HG02970 (cell line): ENCODE measurements at regions not wholly inside any gene's neighbourhood (a gene's known extent, or its start where the extent isn't known, plus 50 kb on each side); places are given as distances from the start of the nearest gene placed in this dataset.
"Not testable (repeated sequence)": the region's sequence is repeated elsewhere in the genome, so short reads cannot be mapped to it uniquely, and the experiment has no call there.

Source experiments
- ATAC-seq: cut with Tn5 transposase; IDR thresholded peaks from one replicate; pipeline ENCODE4 v1.9.1; 2021; ENCODE audit warnings: mild to moderate bottlenecking, moderate library complexity, moderate number of reproducible peaks; ENCODE audit not compliant: unreplicated experiment, low FRiP score

DNA sequence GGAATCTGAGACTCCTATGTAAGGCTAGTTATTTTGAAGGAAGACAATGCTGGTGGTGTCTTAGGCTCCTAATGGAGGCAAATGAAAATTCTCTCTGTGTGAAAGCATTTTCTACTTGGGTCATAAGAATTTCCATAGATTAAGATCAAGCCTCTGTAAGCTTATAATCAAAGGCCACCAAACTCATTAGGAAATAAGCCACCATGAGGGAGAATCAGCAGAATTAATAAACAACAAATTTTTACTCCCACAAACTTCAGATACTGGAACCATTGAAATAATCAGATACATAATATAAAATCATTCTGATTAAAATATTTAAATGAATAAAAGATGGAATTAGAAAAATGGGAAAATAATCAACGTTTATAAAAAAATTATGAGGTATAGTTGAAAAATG is 178.7 kb downstream of the NPIPA8 start:
- not testable (repeated sequence) for ATAC-seq

DNA sequence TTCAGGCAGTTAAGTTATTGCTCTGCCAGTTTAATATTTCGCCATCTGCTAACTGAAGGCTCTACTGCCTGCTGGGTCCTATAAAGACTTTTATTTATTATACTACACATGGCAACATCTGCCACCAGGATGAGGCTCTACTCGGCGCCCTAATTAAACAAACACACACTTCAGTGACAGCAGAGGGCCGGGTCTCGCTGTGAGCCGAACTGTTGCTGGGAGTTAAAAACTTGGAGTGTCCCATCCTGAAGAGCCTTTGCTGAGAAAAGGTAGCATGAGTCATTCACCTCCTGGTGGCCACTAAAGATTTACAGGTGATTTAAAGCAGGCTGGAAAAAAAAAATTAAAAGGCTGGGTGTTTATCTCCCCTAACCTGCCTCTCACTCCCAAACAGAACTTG is 183.7 kb downstream of the NPIPA8 start:
- not testable (repeated sequence) for ATAC-seq

DNA sequence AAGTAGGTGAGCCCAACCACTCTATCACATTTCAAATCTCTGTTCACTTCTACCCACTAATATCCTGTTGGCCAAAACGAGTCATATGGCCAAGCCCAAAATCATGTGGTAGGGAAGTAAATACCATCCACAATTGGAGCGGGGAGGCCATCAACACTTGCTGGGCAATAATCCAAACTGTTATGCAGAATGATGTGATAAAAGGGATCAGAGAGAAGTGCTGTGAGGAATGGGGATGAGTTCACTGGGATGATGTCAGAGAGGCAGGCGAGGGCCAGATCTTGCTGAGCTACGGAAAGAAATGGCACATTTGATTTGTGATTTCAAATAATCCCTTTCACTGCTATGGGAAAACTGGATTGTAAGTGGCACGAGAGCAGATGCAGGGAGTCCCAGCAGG is 188.4 kb downstream of the NPIPA8 start:
- ATAC-seq = not testable (repeated sequence)

DNA sequence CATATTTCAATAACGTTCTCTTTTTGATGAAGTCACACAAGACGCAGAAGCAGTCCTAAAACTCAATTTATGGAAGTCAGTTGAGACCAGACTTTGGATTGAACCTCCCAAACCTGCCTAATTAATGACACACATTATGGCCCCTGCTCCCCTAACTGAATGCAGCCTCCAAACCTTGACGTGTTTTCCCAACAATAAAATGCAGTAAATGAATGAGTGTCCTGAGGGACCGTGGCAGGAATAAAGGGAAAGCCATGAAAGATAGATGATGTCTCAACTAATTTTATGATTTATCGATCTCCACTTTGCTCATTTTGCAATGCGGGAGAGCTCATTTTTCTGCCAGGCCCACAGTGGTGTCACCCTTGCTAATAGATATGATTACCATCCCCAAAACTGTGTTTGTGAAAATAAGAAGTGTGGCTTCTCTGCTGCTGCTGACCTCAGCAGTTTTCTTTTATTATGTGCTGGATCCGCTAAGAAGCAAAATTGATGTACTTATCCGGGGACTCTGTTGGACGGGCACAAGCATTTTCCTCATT is 189.9 kb downstream of the NPIPA8 start:
- not testable (repeated sequence) for ATAC-seq

DNA sequence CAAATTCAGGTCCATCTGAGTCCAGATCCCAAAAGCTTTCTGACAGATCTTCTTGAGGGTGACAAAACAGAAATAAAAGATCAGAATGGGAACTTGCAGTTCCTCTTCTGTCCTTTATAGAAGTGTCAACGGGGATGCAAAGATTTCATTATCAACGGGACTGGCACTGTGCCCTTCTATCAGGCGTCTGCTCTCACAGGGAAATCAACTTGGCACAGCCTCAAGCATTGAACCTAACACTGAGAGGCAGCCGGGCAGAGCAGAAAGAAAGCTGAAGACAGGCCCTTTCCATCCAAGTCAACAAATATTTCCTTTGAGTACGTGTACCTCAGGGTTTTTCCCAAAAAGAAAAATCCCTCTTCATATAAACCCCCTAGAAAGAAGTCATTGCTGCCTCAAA is 194.5 kb downstream of the NPIPA8 start:
- ATAC-seq = not testable (repeated sequence)

DNA sequence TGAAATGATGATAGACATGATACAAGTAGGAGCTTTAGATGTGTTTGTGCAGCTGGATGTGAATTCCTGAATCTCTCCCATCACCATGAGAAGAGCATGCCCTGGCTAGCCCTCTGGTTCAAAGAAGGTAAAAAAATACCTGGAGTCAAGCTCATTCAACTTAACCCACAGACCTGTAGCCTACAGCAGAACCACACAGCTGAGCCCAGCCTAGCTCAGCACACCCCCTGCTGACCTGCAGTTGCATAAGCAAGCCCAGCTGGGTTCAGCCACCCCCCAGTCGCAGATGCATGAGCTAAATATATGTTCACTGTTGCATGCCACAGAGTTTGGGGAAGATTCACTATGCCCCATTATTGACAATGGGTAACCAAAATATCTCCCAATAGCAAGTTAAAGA is 200.2 kb downstream of the NPIPA8 start:
- ATAC-seq = not testable (repeated sequence)

DNA sequence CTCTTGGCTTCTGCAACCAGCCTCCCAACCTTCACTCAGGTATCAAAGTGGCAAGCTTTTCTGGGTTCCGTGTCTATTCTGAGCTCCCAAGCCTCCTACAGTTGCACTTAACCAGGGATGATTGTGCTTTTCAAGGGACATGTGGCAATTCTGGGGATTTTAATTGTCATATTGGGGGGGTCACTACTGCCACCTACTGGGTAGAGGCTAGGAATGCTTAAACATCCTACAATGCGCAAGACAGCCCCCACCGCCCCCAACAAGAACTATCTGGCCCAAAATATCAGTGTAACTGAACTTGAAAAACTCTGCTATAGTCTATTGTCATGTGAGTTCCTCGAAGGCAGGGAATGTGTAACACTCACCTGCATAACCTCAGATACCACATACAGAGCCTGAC is 201.5 kb downstream of the NPIPA8 start:
- not testable (repeated sequence) for ATAC-seq

DNA sequence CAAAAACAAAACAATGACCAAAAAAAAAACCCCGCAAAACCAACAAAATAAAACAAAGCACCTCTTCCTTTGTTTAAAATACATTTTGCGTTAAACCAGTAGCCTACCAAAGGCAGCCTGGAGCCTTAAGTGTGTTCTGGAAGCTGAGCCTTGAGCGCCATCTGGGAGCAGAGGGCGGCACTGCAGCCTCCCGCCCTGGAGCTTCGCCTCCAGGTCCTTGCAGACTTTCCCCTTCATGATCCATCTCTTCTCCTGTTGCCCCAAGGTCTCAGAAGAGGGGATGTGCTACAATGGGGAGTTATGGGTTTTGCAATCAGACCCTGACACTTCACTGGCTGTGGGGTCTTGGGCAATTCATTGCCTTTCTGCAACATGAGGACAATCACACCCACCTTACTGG is 204.9 kb downstream of the NPIPA8 start:
- not testable (repeated sequence) for ATAC-seq

DNA sequence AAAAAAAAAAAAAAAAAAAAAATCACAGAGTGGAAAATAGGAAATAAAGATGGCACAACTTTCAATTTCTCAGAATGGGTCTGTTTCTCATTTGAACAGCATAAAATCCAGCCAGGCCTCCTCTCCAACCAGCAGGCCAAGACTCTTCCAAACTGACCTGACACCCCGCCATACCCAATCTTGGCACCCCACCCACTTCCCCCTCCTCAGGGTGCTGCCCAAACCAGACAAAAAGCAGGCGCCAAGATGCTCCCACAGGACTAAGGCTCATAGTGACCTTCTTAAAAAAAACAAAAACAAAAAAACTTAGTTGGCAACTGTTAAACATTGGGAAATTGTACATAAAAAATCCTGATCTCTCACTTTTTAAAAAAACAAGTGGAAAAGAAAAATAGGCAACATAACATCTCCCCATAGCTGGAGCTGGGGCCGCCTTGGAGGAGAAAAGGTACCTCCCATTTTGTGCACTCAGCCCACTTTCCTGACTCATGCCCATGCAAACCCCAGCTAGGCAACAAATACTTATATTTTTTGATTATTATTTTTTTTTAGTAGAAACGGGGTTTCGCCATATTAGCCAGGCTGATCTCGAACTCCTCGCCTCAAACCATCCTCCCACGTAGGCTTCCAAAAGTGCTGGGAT is 205.9 kb downstream of the NPIPA8 start:
- not testable (repeated sequence) for ATAC-seq

DNA sequence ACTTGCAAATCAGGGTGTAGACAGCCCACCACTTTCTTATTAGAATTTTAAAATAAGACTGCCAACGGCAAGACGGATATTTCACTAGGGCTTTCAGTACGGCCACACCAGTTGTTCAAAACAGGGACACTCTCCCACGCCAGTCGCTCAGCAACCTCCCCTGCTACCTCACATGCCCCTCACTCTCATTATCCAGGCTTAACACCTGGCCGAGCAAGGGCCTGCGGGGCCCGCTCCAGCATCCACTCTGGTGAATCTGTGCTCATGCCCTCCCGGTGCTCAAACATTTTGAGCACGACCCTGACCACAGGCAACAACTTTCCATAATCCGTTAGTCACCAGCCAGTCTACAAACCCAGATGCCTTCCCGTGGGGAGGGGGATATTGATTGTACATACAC is 209.5 kb downstream of the NPIPA8 start:
- ATAC-seq = not testable (repeated sequence)

DNA sequence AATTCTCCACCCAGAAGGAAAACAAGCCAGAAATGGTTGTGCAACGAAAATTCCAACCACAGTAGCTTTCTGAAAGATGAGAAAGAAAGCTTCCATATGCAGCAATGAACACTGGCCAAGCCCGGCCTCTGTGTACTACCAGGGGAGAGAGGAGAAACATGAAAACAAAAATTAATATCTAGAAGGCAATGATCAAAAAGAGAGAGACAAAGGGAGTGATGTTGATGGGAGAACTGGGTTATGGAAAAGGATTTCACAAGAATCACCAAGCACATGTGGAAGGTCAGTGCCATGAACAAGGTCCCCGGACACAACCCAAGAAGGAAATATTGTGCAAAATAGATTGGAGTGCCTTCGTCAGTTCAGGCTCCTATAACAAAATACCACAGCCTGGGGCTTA is 217.4 kb downstream of the NPIPA8 start:
- ATAC-seq = not testable (repeated sequence)

DNA sequence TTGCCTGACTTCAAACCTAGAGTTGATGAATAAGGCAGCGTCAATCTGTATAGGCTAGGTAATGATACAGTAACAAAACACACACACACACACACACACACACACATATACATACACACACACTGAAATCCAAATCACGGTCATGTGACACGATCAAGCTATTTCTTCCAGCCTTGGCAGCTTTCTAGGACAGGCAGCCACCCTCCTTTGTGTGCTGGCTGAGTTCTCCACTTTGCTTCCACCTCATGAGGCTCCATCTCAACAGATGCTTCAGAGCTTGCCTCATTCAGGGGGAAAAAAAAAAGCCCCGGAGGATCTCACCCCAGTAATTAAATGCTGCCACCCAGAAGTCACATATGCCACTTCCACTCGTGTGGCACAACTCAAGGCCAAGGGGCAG is 217.9 kb downstream of the NPIPA8 start:
- not testable (repeated sequence) for ATAC-seq

DNA sequence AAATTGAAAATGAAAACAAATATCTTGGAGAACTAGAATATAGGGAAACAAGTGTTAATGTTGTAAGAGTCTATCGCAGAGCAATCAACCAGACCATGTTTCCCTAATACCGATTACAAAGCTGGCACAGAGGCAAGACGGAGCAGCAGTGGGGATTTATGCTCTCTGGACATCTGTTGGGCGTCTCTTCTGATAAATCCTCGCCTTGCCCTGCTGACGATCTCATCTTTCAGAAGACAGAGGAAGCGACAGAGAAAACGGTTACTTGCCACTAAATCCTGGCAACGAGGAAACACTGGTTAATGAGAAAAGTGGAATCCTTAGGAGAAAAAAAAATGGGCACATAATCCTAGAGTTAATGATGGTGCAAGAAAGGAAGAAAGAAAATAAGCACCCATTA is 218.5 kb downstream of the NPIPA8 start:
- not testable (repeated sequence) for ATAC-seq

DNA sequence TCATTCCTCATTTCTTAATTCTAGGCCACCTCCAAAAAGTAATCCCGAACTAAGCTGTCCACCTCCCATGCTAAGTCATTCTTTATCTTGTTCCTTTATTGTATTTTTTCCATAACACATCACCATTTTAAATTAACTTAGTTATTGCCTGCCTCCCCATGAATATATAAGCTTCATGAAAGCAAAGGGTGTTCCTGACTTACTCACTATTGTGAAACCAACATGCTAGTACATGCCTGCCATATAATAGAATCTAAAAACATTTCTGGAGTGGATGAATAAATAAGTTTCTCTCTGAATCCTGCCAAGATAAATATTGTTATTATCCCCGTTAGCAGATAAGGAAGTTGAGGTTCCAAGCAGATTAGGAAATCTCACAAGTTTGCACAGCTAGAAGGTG is 232.1 kb downstream of the NPIPA8 start:
- not testable (repeated sequence) for ATAC-seq

DNA sequence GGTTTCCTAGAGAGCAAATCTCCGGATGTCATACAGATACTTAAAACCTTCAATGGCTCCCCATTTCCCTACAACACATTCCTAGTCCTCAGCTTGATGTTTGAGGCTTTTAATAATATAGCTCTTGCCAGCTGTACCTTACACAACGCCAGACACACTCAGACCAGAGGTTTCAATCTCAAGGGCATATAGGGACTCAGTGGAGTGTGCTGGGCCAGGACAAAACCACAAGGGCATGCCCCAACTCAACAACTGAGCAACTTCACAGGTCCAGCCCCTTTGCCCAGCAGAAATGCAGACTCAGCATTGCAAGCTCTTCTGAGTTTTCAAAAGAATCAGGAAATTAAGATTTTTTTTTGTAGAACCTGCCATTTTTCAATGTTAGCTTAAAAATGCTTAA is 235.5 kb downstream of the NPIPA8 start:
- not testable (repeated sequence) for ATAC-seq

DNA sequence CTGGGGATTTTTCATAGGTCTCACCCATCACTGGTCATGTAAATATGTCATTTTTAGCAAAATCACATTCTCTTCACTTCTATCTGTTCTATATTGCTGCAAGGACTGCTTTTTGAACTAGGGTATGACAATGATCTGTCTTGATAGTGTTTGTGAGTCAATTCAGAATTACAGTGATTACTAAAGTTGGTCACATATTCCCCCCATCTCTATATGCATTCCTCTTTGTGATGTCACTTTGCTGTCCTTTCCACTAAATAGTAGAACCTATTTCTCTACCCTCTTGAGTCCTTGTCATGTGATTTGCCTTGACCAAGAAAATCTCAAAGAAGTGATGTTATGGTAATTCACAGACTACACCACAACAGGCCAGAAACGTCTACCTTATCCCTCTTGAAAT is 243.9 kb downstream of the NPIPA8 start:
- ATAC-seq = not testable (repeated sequence)

DNA sequence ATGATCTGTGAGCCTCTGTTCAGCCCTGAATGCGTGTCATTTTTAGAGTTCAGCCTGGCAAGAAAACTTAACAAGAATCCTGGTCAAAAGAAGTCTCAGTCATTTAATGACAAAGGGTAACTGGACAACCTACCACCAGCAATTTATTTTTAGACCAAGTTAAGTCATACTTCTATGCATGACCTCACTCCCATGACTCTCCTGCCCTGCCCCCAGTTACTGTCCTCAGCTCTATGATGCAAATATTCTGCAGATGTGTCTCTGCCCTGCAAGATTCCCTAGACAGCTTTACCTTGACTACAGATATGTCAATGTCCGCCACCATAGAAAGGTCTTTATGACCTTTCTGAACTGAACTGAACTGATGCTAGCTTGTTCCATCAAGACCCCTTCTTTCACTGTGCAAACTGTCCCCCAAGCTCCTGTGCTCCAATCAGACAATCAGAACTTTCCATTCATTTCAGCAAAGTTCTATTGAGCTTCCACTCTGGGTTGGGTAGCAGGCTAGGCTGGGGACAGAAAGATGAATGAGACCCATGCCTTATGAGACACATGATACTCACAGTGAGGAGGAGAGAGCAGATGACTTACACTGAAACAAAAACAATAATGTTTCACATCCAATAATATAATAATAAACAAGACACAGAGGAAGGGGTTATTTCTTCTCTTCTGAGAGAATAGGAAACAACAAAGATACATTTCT is 255.7 kb downstream of the NPIPA8 start:
- not testable (repeated sequence) for ATAC-seq

DNA sequence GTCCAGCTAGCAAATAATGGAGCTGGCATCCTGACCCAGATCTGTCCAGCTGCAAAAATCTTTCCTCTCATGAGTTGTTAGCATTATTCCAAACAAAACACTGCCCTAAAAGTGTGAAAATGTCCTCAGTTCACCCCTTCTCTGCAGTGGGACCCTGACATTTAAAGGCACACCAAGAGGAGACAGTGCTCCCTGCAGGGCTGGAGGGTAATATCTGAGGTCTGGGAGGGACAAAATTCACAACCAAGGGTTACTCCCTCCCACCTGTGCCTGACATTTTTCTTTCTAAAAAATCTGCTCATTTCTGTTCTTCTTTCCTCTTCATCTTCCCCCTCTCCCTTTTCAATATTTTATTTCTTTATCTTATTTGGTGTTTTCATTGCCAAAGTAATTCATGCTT is 258.6 kb downstream of the NPIPA8 start:
- ATAC-seq = not testable (repeated sequence)

DNA sequence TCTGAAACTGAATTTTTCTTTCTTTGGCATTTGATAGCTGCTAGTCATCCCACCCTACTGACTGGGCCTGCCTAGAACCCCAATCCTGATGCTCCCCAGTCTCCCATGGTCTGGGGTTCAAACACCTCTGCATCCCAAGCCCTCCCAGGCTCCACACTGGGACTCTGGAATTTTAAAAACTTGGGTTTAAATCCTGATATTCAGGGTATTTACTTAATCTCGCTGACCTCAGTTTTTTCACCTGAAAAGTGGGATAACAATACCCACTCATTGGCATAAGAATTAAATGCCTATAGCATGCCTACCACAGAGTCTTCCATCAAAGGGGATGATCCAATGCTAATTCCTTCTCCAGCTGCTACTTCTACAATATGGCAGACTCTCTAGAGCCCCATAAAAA is 264.4 kb downstream of the NPIPA8 start:
- ATAC-seq = no peak

DNA sequence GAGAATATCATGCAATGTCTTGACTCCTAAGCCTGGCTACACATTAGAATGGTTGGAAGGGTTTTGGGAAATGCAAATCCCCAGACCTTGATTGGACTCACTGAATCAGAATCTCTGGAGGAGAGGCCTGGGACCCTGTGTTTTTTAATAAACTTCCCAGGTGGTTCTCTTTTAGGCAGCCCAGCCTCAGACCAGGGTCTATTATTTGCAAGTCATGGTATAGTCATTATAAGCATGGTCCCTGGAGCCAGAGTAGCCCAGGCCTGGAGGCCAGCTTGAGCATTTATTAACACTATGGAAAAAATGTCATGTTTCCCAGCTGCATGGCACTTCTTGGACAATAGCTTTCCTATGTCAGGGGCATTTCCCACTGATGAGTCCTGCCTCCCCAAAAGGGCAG is 266.9 kb downstream of the NPIPA8 start:
- ATAC-seq = no peak

DNA sequence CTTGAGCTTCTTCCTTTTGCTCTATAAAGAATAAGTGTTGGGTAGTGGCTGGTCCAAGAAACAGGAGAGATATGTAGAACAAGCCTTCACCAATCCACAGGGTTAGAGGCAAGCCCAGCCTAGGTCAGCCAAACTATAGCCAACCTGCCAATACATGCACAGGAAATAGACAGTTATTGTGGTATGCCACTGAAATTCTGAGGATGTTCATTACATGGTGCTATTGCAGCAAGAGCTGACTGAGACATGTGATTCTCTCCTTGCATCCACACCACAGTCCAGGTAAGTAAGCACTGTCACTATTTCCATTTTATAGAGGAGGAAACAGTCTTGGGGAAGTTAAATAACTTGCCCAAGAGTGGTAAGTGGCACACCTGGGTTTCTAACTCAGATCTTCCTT is 268.1 kb downstream of the NPIPA8 start:
- no peak for ATAC-seq

DNA sequence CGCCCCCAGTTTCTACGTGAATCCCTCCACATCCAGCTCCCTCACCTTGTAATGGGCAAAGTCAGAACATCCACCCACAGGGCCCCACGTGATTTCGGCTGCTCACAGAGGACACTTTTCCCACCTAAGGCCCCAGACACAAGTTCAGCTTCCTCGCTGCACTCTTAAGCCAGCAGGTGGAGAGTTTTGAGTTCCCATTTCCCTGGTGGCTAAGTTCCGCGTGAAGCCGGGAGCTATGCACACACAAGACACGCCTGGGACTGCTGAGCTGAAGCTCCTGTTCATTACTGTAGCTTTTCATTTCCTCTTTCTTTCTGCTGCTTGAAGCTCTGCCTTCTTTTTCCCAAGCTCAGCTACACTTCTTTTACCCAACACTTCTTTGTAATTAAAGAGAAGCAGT is 273.8 kb downstream of the NPIPA8 start:
- no peak for ATAC-seq
